ENCODE measurements at regions not wholly inside any gene's neighbourhood (a gene's known extent, or its start where the extent isn't known, plus 50 kb on each side); places are given as distances from the start of the nearest gene placed in this dataset.
"Not testable (repeated sequence)": the region's sequence is repeated elsewhere in the genome, so short reads cannot be mapped to it uniquely, and the experiment has no call there.

- DNase-seq (ENCODE audit: low read depth in 4 of 4, low spot score in 3 of 4) = no peak
Observed at GRCh38 chr15:53133255-53133850, 343.2 kb upstream of the ONECUT1 start.

GRCh38 chr15:53130943-53131342 lies 340.8 kb upstream of the ONECUT1 start:
- DNase-seq (ENCODE audit: low read depth in 4 of 4, low spot score in 3 of 4) = no peak

GRCh38 chr15:53129121-53129904 lies 339.2 kb upstream of the ONECUT1 start:
- DNase-seq (ENCODE audit: low read depth in 4 of 4, low spot score in 3 of 4) = no peak

- no peak for DNase-seq (ENCODE audit: low read depth in 4 of 4, low spot score in 3 of 4)
Observed at GRCh38 chr15:53128652-53129051, 338.5 kb upstream of the ONECUT1 start.

- no peak for DNase-seq (ENCODE audit: low read depth in 4 of 4, low spot score in 3 of 4)
Observed at GRCh38 chr15:53126144-53126543, 336.0 kb upstream of the ONECUT1 start.

- DNase-seq (ENCODE audit: low read depth in 4 of 4, low spot score in 3 of 4) = no peak
Observed at GRCh38 chr15:53122818-53123217, 332.7 kb upstream of the ONECUT1 start.

- DNase-seq (ENCODE audit: low read depth in 4 of 4, low spot score in 3 of 4) = not testable (repeated sequence)
Observed at GRCh38 chr15:53116915-53117314, 326.8 kb upstream of the ONECUT1 start.

- DNase-seq (ENCODE audit: low read depth in 4 of 4, low spot score in 3 of 4) = no peak
Observed at GRCh38 chr15:53116169-53116568, 326.0 kb upstream of the ONECUT1 start.

- no peak for DNase-seq (ENCODE audit: low read depth in 4 of 4, low spot score in 3 of 4)
Observed at GRCh38 chr15:53115563-53115962, 325.4 kb upstream of the ONECUT1 start.

- DNase-seq (ENCODE audit: low read depth in 4 of 4, low spot score in 3 of 4) = no peak
Observed at GRCh38 chr15:53114960-53115359, 324.8 kb upstream of the ONECUT1 start.

GRCh38 chr15:53110999-53111398 lies 320.9 kb upstream of the ONECUT1 start:
- no peak for DNase-seq (ENCODE audit: low read depth in 4 of 4, low spot score in 3 of 4)

GRCh38 chr15:53108319-53108718 lies 318.2 kb upstream of the ONECUT1 start:
- no peak for DNase-seq (ENCODE audit: low read depth in 4 of 4, low spot score in 3 of 4)

- no peak for DNase-seq (ENCODE audit: low read depth in 4 of 4, low spot score in 3 of 4)
Observed at GRCh38 chr15:53107855-53108254, 317.7 kb upstream of the ONECUT1 start.

GRCh38 chr15:53106505-53107286 lies 316.6 kb upstream of the ONECUT1 start:
- no peak for DNase-seq (ENCODE audit: low read depth in 4 of 4, low spot score in 3 of 4)

- no peak for DNase-seq (ENCODE audit: low read depth in 4 of 4, low spot score in 3 of 4)
Observed at GRCh38 chr15:53102483-53102882, 312.3 kb upstream of the ONECUT1 start.

- no peak for DNase-seq (ENCODE audit: low read depth in 4 of 4, low spot score in 3 of 4)
Observed at GRCh38 chr15:53080484-53080883, 290.3 kb upstream of the ONECUT1 start.

- DNase-seq (ENCODE audit: low read depth in 4 of 4, low spot score in 3 of 4) = no peak
Observed at GRCh38 chr15:53074221-53074620, 284.1 kb upstream of the ONECUT1 start.

- DNase-seq (ENCODE audit: low read depth in 4 of 4, low spot score in 3 of 4) = peak; percentile 35 to 60 (median 58)
Observed at GRCh38 chr15:53072077-53072476, 281.9 kb upstream of the ONECUT1 start.

GRCh38 chr15:53068636-53069035 lies 278.5 kb upstream of the ONECUT1 start:
- DNase-seq (ENCODE audit: low read depth in 4 of 4, low spot score in 3 of 4) = no peak

- no peak for DNase-seq (ENCODE audit: low read depth in 4 of 4, low spot score in 3 of 4)
Observed at GRCh38 chr15:53059273-53060043, 269.3 kb upstream of the ONECUT1 start.

Measured in left renal pelvis (tissue), 4 donors.